ENCODE measurements at regions not wholly inside any gene's neighbourhood (a gene's known extent, or its start where the extent isn't known, plus 50 kb on each side); places are given as distances from the start of the nearest gene placed in this dataset.
"Not testable (repeated sequence)": the region's sequence is repeated elsewhere in the genome, so short reads cannot be mapped to it uniquely, and the experiment has no call there.

GRCh38 chr10:46218921-46219320 is 67.9 kb upstream of the ANTXRL start:
- Histone ChIP-seq H3K27ac (ENCODE audit: insufficient read depth, low read depth, low read length) (no peak overlapping the region), H3K9ac (replicated peaks; ENCODE audit: extremely low read depth, insufficient read depth, low read length) (no peak overlapping the region), H3K79me2 (ENCODE audit: control insufficient read depth, insufficient read depth, low read length) (no peaks in the 10 kb centered on the region), H3K4me1 (ENCODE audit: control insufficient read depth, extremely low read depth, insufficient read depth, low read length) (no peaks in the 10 kb centered on the region), H3K9me3 (replicated peaks; ENCODE audit: control insufficient read depth, insufficient read depth, low read length) (no peaks in the 10 kb centered on the region), H3K9me1 (replicated peaks; ENCODE audit: control insufficient read depth, extremely low read depth, insufficient read depth, low read length) (no peaks in the 10 kb centered on the region), H3K4me3 (replicated peaks in 1 of 3; ENCODE audit: insufficient read depth in 1 of 3, low read depth in 1 of 3, low read length in 3 of 3) (no peak overlapping the region), H3K36me3 (ENCODE audit: control insufficient read depth in 2 of 2, extremely low read depth in 1 of 2, insufficient read depth in 2 of 2, low read length in 2 of 2) (no peaks in the 10 kb centered on the region), H3K27me3 (ENCODE audit: control insufficient read depth in 2 of 2, insufficient read depth in 2 of 2, low read length in 2 of 2) (no peaks in the 10 kb centered on the region), H4K20me1 (replicated peaks; ENCODE audit: control insufficient read depth, extremely low read depth, insufficient read depth, low read length) (no peaks in the 10 kb centered on the region), H3K4me2 (ENCODE audit: insufficient read depth, low read length) (no peak overlapping the region), H2AFZ (ENCODE audit: low read depth, low read length) (no peak overlapping the region)
- dilution Hi-C loops (cut with MboI; ENCODE audit: extremely low pct_ligation_motif_present, low sequenced_read_pairs) = no loop called here
- ChIA-PET POLR2A (interaction anchor here (0.6 kb wide), 1 partner anchor 319 kb away, joined by 5 read pairs; no protein-coding TSS in a partner anchor), CTCF (interaction anchor here (3.8 kb wide), 1 partner anchor 9 kb away, joined by 30 read pairs; no protein-coding TSS in a partner anchor)
- intact Hi-C loops (cut with micrococcal nuclease) = no loop called here
- no peak for FAIRE-seq
- DNase-seq (ENCODE audit: low read depth, low spot score) = no peak
- TF ChIP-seq EZH2 (IDR thresholded peaks at IDR 0.05; ENCODE audit: borderline replicate concordance, low read depth, low read length, severe bottlenecking) = no peak
- TF ChIP-seq GATA2 (IDR thresholded peaks at IDR 0.05; ENCODE audit: insufficient read depth, insufficient read length, low read depth, low read length) = no peak
- TF ChIP-seq MYC (IDR thresholded peaks at IDR 0.05; ENCODE audit: low read depth, low read length) = no peak
- TF ChIP-seq FOS (IDR thresholded peaks at IDR 0.05; ENCODE audit: borderline replicate concordance, insufficient read depth, low read length) = no peak
- TF ChIP-seq POLR2AphosphoS5 (IDR thresholded peaks at IDR 0.05; ENCODE audit: insufficient read depth, low read depth, low read length) = no peak
- TF ChIP-seq, protein P1, sequence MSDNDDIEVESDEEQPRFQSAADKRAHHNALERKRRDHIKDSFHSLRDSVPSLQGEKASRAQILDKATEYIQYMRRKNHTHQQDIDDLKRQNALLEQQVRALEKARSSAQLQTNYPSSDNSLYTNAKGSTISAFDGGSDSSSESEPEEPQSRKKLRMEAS (IDR thresholded peaks at IDR 0.05; ENCODE audit: insufficient read depth, insufficient read length) = no peak
- no peak for TF ChIP-seq POLR2A (IDR thresholded peaks at IDR 0.05; ENCODE audit: low read depth, low read length)
- no peak for TF ChIP-seq JUN (IDR thresholded peaks at IDR 0.05; ENCODE audit: borderline replicate concordance, insufficient read depth, insufficient read length, low read depth)
- TF ChIP-seq CTCF (IDR thresholded peaks at IDR 0.05; ENCODE audit: extremely low read depth in 1 of 2, insufficient read depth in 1 of 2, low read depth in 1 of 2, low read length in 2 of 2) = no peak
- no TSS peak for BruUV-seq (replicated peaks)

- H3K27me3 ChIP-seq (ENCODE audit: control insufficient read depth in 2 of 2, insufficient read depth in 2 of 2, low read length in 2 of 2); FAIRE-seq; H3K9me1 ChIP-seq (replicated peaks; ENCODE audit: control insufficient read depth, extremely low read depth, insufficient read depth, low read length); H2AFZ ChIP-seq (ENCODE audit: low read depth, low read length); H3K9ac ChIP-seq (replicated peaks; ENCODE audit: extremely low read depth, insufficient read depth, low read length); BruUV-seq (replicated peaks); H3K4me2 ChIP-seq (ENCODE audit: insufficient read depth, low read length); H3K27ac ChIP-seq (ENCODE audit: insufficient read depth, low read depth, low read length); H3K9me3 ChIP-seq (replicated peaks; ENCODE audit: control insufficient read depth, insufficient read depth, low read length); H3K4me1 ChIP-seq (ENCODE audit: control insufficient read depth, extremely low read depth, insufficient read depth, low read length); dilution Hi-C loops (cut with MboI; ENCODE audit: extremely low pct_ligation_motif_present, low sequenced_read_pairs); H3K4me3 ChIP-seq (replicated peaks in 1 of 3; ENCODE audit: insufficient read depth in 1 of 3, low read depth in 1 of 3, low read length in 3 of 3); intact Hi-C loops (cut with micrococcal nuclease); H3K79me2 ChIP-seq (ENCODE audit: control insufficient read depth, insufficient read depth, low read length); H3K36me3 ChIP-seq (ENCODE audit: control insufficient read depth in 2 of 2, extremely low read depth in 1 of 2, insufficient read depth in 2 of 2, low read length in 2 of 2); DNase-seq (ENCODE audit: low read depth, low spot score); H4K20me1 ChIP-seq (replicated peaks; ENCODE audit: control insufficient read depth, extremely low read depth, insufficient read depth, low read length): not testable (repeated sequence)
- CTCF ChIA-PET = interaction anchor here (0.8 to 3.8 kb wide), 3 partner anchors 8 to 984 kb away, joined by 3 to 30 read pairs (median 3); no protein-coding TSS in a partner anchor
- POLR2A ChIA-PET = interaction anchor here (0.6 kb wide), 1 partner anchor 319 kb away, joined by 5 read pairs; no protein-coding TSS in a partner anchor
These were observed 67.3 kb upstream of the ANTXRL start for GRCh38 chr10:46219431-46219990.

All from endothelial cell of umbilical vein (primary cell).